ENCODE measurements at regions not wholly inside any gene's neighbourhood (a gene's known extent, or its start where the extent isn't known, plus 50 kb on each side); places are given as distances from the start of the nearest gene placed in this dataset.

GRCh38 chr12:90899456-90900182, 55.4 kb downstream of the CCER1 start:
- Histone ChIP-seq H3K36me3 (no peaks in the 10 kb centered on the region), H3K4me3 (no peak overlapping the region), H3K9me3 (no peaks in the 10 kb centered on the region), H3K27ac (no peak overlapping the region), H3K4me1 (ENCODE audit: control insufficient read depth in 1 of 2, low read depth in 2 of 2) (no peaks in the 10 kb centered on the region), H3K27me3 (replicated peaks; ENCODE audit: insufficient read depth) (no peaks in the 10 kb centered on the region)
- DNase-seq (ENCODE audit: low spot score) = no peak
- ATAC-seq (ENCODE audit: insufficient number of reproducible peaks, low FRiP score, low read depth) = no peak
- TF ChIP-seq CTCF (IDR thresholded peaks at IDR 0.05) = no peak

DNA sequence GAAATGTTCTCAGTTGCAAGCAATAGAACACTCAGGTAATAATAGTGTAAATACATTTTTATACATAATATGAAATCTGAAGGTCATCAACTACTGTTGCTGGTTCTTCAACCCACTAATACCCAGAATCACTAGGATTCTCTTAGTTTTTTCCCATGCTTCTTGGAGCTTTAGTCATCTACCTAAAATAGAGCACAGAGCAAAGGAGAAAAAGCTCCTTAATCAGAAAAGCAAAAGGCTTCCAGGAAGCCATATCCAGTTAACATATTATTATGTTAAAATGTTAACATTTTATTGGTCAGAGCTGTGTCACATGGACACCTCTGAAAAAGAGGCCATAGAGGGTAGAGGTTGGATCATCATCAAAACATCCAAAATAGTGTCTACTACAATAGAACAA, 57.0 kb downstream of the CCER1 start:
- H3K4me3 ChIP-seq = no peak overlapping the region
- DNase-seq (ENCODE audit: low spot score) (no peak), ATAC-seq (ENCODE audit: insufficient number of reproducible peaks, low FRiP score, low read depth) (no peak)
- H3K36me3 ChIP-seq = no peaks in the 10 kb centered on the region
- H3K4me1 ChIP-seq (ENCODE audit: control insufficient read depth in 1 of 2, low read depth in 2 of 2) = no peaks in the 10 kb centered on the region
- no peak overlapping the region for H3K27ac ChIP-seq
- H3K27me3 ChIP-seq (replicated peaks; ENCODE audit: insufficient read depth) = no peaks in the 10 kb centered on the region
- TF ChIP-seq CTCF (IDR thresholded peaks at IDR 0.05) = no peak
- H3K9me3 ChIP-seq = no peaks in the 10 kb centered on the region

DNA sequence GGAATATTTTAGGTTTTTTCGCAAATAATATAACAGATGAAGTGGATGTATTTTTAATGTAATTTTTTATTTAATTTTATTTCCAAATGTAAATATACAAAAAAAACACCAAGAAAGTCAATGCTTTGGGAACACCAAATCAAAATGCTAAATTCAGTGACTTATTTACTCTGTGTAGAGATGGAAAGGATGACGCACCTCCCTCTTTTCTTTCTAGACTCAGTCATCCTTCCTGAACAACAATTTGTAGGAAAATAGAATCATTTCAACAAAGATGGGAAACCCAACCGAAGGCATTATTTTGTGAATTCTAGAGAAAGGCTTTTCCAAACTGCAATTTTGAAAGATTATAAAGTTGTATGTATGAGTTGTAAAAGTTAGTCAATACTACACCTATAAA, 57.7 kb downstream of the CCER1 start:
- Histone ChIP-seq H3K9me3 (no peaks in the 10 kb centered on the region), H3K36me3 (no peaks in the 10 kb centered on the region), H3K4me1 (ENCODE audit: control insufficient read depth in 1 of 2, low read depth in 2 of 2) (no peaks in the 10 kb centered on the region), H3K27me3 (replicated peaks; ENCODE audit: insufficient read depth) (no peaks in the 10 kb centered on the region), H3K27ac (no peak overlapping the region), H3K4me3 (no peak overlapping the region)
- ATAC-seq (ENCODE audit: insufficient number of reproducible peaks, low FRiP score, low read depth) = no peak
- DNase-seq (ENCODE audit: low spot score) = no peak
- no peak for TF ChIP-seq CTCF (IDR thresholded peaks at IDR 0.05)

DNA sequence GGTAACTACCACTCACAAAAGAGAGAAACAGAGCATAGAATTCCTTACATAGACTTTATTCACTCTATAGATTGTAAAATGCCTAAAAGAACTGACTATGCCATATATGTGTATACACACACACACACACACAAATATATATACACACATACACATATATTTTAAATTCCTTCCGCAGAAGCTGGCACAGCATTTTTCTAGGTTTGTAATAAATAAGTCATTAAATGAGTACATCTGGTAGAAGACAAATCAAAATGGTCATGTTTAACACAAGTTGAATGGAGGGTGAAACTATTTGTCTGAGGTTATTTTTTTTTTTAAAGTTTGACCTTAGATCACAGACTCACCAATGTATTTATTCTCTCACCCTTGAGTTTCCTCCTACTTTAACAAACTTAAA, 58.2 kb downstream of the CCER1 start:
- ATAC-seq (ENCODE audit: insufficient number of reproducible peaks, low FRiP score, low read depth) (no peak), DNase-seq (ENCODE audit: low spot score) (no peak)
- no peaks in the 10 kb centered on the region for H3K9me3 ChIP-seq
- H3K4me3 ChIP-seq = no peak overlapping the region
- no peaks in the 10 kb centered on the region for H3K27me3 ChIP-seq (replicated peaks; ENCODE audit: insufficient read depth)
- H3K36me3 ChIP-seq = no peaks in the 10 kb centered on the region
- H3K27ac ChIP-seq = no peak overlapping the region
- no peaks in the 10 kb centered on the region for H3K4me1 ChIP-seq (ENCODE audit: control insufficient read depth in 1 of 2, low read depth in 2 of 2)
- TF ChIP-seq CTCF (IDR thresholded peaks at IDR 0.05) = no peak

GRCh38 chr12:90896164-90896563, 58.8 kb downstream of the CCER1 start:
- Histone ChIP-seq H3K4me3 (no peak overlapping the region), H3K27me3 (replicated peaks; ENCODE audit: insufficient read depth) (no peaks in the 10 kb centered on the region), H3K9me3 (no peaks in the 10 kb centered on the region), H3K27ac (no peak overlapping the region), H3K4me1 (ENCODE audit: control insufficient read depth in 1 of 2, low read depth in 2 of 2) (no peaks in the 10 kb centered on the region), H3K36me3 (no peaks in the 10 kb centered on the region)
- DNase-seq (ENCODE audit: low spot score) (no peak), ATAC-seq (ENCODE audit: insufficient number of reproducible peaks, low FRiP score, low read depth) (no peak)
- no peak for TF ChIP-seq CTCF (IDR thresholded peaks at IDR 0.05)
